CD4-positive, alpha-beta T cell (primary cell): ENCODE measurements at regions not wholly inside any gene's neighbourhood (a gene's known extent, or its start where the extent isn't known, plus 50 kb on each side); places are given as distances from the start of the nearest gene placed in this dataset.

Experiments
- ATAC-seq: fragments of 200-7000 bp; cut with Tn5 transposase; one replicate; pipeline ENCODE4 v1.10.0; 2022; ENCODE audit warnings: mild to moderate bottlenecking; ENCODE audit not compliant: poor library complexity
- CTCF ChIA-PET: fragments of 350-600 bp; sonication (Branson Sonifier 250); formaldehyde crosslinking; loops from one replicate; lab custom pipeline; 2021; ENCODE audit warnings: antibody characterized with exemption, inconsistent platforms; lab: Charles Lee
- POLR2A ChIA-PET: fragments of 350-600 bp; sonication (Branson Sonifier 250); formaldehyde crosslinking; loops from one replicate; lab custom pipeline; 2021; ENCODE audit warnings: antibody characterized with exemption, inconsistent platforms; lab: Charles Lee
- DNase-seq, 14 experiments: peaks; one replicate each; pipeline ENCODE4 v3.0.0-alpha.2; 2013 to 2020; ENCODE audit warnings: mixed read lengths in 2 of 14
- H3K27ac ChIP-seq, 2 donors: one replicate each; pipeline versions ENCODE4 v1.5.1 to v1.7.0; 2013; ENCODE audit warnings: low read length in 2 of 2, low read depth in 1 of 2, mild to moderate bottlenecking in 1 of 2
- H3K27me3 ChIP-seq, 2 experiments: 1 replicate in 1 of 2; 2 replicates in 1 of 2; pipeline versions ENCODE4 v1.6.1 to v1.7.0; 2013; ENCODE audit warnings: low read length in 2 of 2, control low read depth in 1 of 2, mild to moderate bottlenecking in 1 of 2, moderate library complexity in 1 of 2; ENCODE audit not compliant: insufficient read depth in 2 of 2, control insufficient read depth in 1 of 2
- H3K36me3 ChIP-seq: one replicate; pipeline ENCODE4 v1.6.1; 2013; ENCODE audit warnings: low read length, control low read depth; ENCODE audit not compliant: insufficient read depth
- H3K4me1 ChIP-seq: one replicate; pipeline ENCODE4 v1.6.1; 2013; ENCODE audit warnings: low read length, control low read depth; ENCODE audit not compliant: insufficient read depth
- H3K4me3 ChIP-seq: one replicate; pipeline ENCODE4 v1.5.1; 2013; ENCODE audit warnings: mild to moderate bottlenecking, low read length, moderate library complexity
- H3K9me3 ChIP-seq, 2 experiments: 1 replicate in 1 of 2; 2 replicates in 1 of 2; pipeline versions ENCODE4 v1.6.1 to v1.7.0; 2013; ENCODE audit warnings: low read length in 2 of 2, mild to moderate bottlenecking in 2 of 2, control low read depth in 1 of 2, moderate library complexity in 1 of 2; ENCODE audit not compliant: control insufficient read depth in 1 of 2, insufficient read depth in 1 of 2
- H3K27ac Mint-ChIP-seq: one replicate; pipeline ENCODE4 v1.8.0; 2020; ENCODE audit warnings: mixed read lengths
- H3K27me3 Mint-ChIP-seq: one replicate; pipeline ENCODE4 v1.8.0; 2021; ENCODE audit warnings: mixed read lengths
- H3K36me3 Mint-ChIP-seq: one replicate; pipeline ENCODE4 v1.8.0; 2021; ENCODE audit warnings: low read depth, mixed read lengths
- H3K4me1 Mint-ChIP-seq: one replicate; pipeline ENCODE4 v1.8.0; 2021; ENCODE audit warnings: low read depth, mixed read lengths
- H3K4me3 Mint-ChIP-seq: one replicate; pipeline ENCODE4 v1.8.0; 2020; ENCODE audit warnings: mild to moderate bottlenecking, mixed read lengths
- H3K9me3 Mint-ChIP-seq: one replicate; pipeline ENCODE4 v1.8.0; 2020; ENCODE audit warnings: mixed read lengths
- intact Hi-C, 2 experiments: fragments of 100-400 bp; cut with DNase I in 1 of 2; cut with micrococcal nuclease in 1 of 2; formaldehyde crosslinking; loops; one replicate each; pipeline versions ENCODE4 v1.15.1 to v1.9.0; 2023 to 2025; cut with DNase I, micrococcal nuclease
- TF ChIP-seq, protein P1 (sequence below): fragments of 200-600 bp; IDR thresholded peaks from one replicate; pipeline ENCODE4 v1.8.0; 2022; ENCODE audit warnings: antibody characterized with exemption, mild to moderate bottlenecking

DNA sequence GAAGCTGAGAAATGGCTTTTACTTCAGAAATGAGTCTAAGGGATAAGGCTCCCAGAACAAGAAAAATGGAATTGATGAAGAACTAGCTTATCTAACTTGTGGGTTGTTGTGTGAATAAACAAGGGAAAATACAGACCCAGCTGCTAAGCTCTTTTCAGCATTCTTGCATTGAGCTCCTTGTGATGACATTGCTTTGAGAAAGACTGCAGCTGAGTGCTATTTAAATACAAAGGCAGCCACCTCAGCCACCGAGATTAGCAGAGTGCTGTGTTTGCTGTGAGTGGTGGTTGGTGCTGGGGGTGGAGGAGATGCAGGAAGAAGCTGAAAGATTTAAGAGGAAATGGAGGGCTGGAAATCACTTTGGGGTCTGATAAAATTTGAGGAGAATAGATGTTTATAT is 396.0 kb upstream of the PRICKLE1 start:
- intact Hi-C loops: no loop called here
- no peaks in the 10 kb centered on the region for H3K9me3 ChIP-seq
- H3K4me1 ChIP-seq: no peaks in the 10 kb centered on the region
- ATAC-seq: no peak
- no peaks in the 10 kb centered on the region for H3K36me3 ChIP-seq
- no peaks in the 10 kb centered on the region for H3K27me3 ChIP-seq
- H3K9me3 Mint-ChIP-seq: no peaks in the 10 kb centered on the region
- H3K27me3 Mint-ChIP-seq: no peaks in the 10 kb centered on the region
- POLR2A ChIA-PET: no interaction called here
- H3K27ac Mint-ChIP-seq: no peak overlapping the region
- H3K4me1 Mint-ChIP-seq: no peaks in the 10 kb centered on the region
- H3K27ac ChIP-seq: no peak overlapping the region
- CTCF ChIA-PET: no interaction called here
- H3K4me3 ChIP-seq: no peak overlapping the region
- no peak for DNase-seq
- H3K4me3 Mint-ChIP-seq: no peak overlapping the region
- no peaks in the 10 kb centered on the region for H3K36me3 Mint-ChIP-seq
- TF ChIP-seq, protein P1, sequence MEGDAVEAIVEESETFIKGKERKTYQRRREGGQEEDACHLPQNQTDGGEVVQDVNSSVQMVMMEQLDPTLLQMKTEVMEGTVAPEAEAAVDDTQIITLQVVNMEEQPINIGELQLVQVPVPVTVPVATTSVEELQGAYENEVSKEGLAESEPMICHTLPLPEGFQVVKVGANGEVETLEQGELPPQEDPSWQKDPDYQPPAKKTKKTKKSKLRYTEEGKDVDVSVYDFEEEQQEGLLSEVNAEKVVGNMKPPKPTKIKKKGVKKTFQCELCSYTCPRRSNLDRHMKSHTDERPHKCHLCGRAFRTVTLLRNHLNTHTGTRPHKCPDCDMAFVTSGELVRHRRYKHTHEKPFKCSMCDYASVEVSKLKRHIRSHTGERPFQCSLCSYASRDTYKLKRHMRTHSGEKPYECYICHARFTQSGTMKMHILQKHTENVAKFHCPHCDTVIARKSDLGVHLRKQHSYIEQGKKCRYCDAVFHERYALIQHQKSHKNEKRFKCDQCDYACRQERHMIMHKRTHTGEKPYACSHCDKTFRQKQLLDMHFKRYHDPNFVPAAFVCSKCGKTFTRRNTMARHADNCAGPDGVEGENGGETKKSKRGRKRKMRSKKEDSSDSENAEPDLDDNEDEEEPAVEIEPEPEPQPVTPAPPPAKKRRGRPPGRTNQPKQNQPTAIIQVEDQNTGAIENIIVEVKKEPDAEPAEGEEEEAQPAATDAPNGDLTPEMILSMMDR: no peak

DNA sequence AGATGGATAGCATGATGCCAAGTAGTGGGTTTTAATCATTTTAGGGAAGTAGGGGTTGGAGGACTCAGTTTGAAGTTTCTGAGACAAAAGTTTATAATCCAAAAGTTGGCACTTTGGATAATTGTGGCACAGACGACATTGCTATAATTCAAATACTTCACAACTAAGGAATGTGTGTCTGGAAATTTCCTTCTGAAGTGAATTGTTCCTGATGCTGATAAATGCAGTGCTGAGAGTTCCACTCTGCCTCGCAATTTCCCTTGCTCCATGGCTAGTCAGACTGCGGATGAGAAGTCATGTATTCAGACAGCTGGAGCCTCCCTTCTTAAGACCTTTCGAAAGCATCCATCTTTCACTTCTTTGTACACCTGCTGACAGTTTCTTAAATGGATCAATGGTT is 393.3 kb upstream of the PRICKLE1 start:
- POLR2A ChIA-PET: no interaction called here
- TF ChIP-seq, protein P1: no peak
- Mint-ChIP-seq H3K4me1 (no peaks in the 10 kb centered on the region), H3K36me3 (no peaks in the 10 kb centered on the region), H3K9me3 (no peaks in the 10 kb centered on the region), H3K4me3 (no peak overlapping the region), H3K27me3 (no peaks in the 10 kb centered on the region), H3K27ac (no peak overlapping the region)
- no peak overlapping the region for H3K27ac ChIP-seq
- no peaks in the 10 kb centered on the region for H3K36me3 ChIP-seq
- CTCF ChIA-PET: no interaction called here
- no peak for DNase-seq
- H3K4me1 ChIP-seq: no peaks in the 10 kb centered on the region
- intact Hi-C loops: no loop called here
- H3K27me3 ChIP-seq: no peaks in the 10 kb centered on the region
- H3K9me3 ChIP-seq: no peaks in the 10 kb centered on the region
- no peak for ATAC-seq
- no peak overlapping the region for H3K4me3 ChIP-seq

DNA sequence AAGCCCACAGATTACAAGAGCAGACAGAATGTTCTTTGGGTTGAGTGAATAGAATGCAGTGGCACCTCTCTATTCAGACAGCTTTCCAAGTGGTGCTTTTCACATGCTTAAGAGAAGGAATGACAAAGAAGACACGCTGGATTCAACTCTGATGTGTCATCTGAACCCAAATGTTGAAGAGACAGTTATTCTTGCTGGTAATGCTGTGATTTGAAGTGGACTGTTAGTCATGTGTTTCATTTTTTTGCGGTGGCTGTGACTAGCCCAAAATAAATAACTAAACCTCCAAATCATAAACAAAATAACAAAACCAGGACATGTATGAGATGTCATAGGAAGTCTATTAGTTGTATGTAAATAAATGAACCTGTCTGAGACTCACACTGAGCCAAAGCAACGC is 391.8 kb upstream of the PRICKLE1 start:
- H3K36me3 Mint-ChIP-seq: no peaks in the 10 kb centered on the region
- H3K4me3 ChIP-seq: no peak overlapping the region
- intact Hi-C loops: no loop called here
- no peak overlapping the region for H3K27ac Mint-ChIP-seq
- POLR2A ChIA-PET: no interaction called here
- no peak for DNase-seq
- no peaks in the 10 kb centered on the region for H3K36me3 ChIP-seq
- TF ChIP-seq, protein P1: no peak
- H3K9me3 Mint-ChIP-seq: no peaks in the 10 kb centered on the region
- CTCF ChIA-PET: no interaction called here
- H3K27me3 ChIP-seq: no peaks in the 10 kb centered on the region
- ATAC-seq: no peak
- no peaks in the 10 kb centered on the region for H3K9me3 ChIP-seq
- no peak overlapping the region for H3K4me3 Mint-ChIP-seq
- no peaks in the 10 kb centered on the region for H3K27me3 Mint-ChIP-seq
- H3K4me1 ChIP-seq: no peaks in the 10 kb centered on the region
- H3K27ac ChIP-seq: no peak overlapping the region
- no peaks in the 10 kb centered on the region for H3K4me1 Mint-ChIP-seq
